Lower leg skin (tissue), 3 donors: ENCODE measurements at regions not wholly inside any gene's neighbourhood (a gene's known extent, or its start where the extent isn't known, plus 50 kb on each side); places are given as distances from the start of the nearest gene placed in this dataset.

Source experiments
- CTCF ChIP-seq, 3 donors: fragments of 450-650 bp; IDR thresholded peaks; one replicate each; pipeline ENCODE4 v1.5.1; 2016; ENCODE audit warnings: antibody characterized with exemption in 3 of 3, mild to moderate bottlenecking in 3 of 3, moderate library complexity in 2 of 3
- POLR2A ChIP-seq, 2 donors: fragments of 450-650 bp; IDR thresholded peaks; one replicate each; pipeline ENCODE4 v1.6.1; 2016 to 2017; ENCODE audit warnings: antibody characterized with exemption in 2 of 2, mild to moderate bottlenecking in 1 of 2, moderate library complexity in 1 of 2

GRCh38 chr4:33200377-33200776 lies 2480.2 kb downstream of the PCDH7 start:
- TF ChIP-seq CTCF (IDR thresholded peaks at IDR 0.05): no peak
- no peak for TF ChIP-seq POLR2A (IDR thresholded peaks at IDR 0.05)
